ENCODE measurements at regions not wholly inside any gene's neighbourhood (a gene's known extent, or its start where the extent isn't known, plus 50 kb on each side); places are given as distances from the start of the nearest gene placed in this dataset.

- Histone ChIP-seq H3K9me3 (ENCODE audit: insufficient read depth, low read depth, low read length) (no peaks in the 10 kb centered on the region), H2AFZ (ENCODE audit: low read length) (no peak overlapping the region), H3K36me3 (ENCODE audit: insufficient read depth, low read length) (no peaks in the 10 kb centered on the region), H3K79me2 (ENCODE audit: insufficient read depth, low read length) (no peaks in the 10 kb centered on the region), H3K4me1 (ENCODE audit: insufficient read depth, low read length, poor library complexity, severe bottlenecking) (no peaks in the 10 kb centered on the region), H3K4me2 (ENCODE audit: low read depth, low read length, poor library complexity, severe bottlenecking) (no peak overlapping the region), H3K9ac (ENCODE audit: low read depth, low read length, poor library complexity, severe bottlenecking) (no peak overlapping the region), H3K4me3 (ENCODE audit: low read length, poor library complexity, severe bottlenecking) (no peak overlapping the region), H4K20me1 (ENCODE audit: insufficient read depth, low read length, poor library complexity, severe bottlenecking) (no peaks in the 10 kb centered on the region), H3F3A (ENCODE audit: low read depth) (no peaks in the 10 kb centered on the region), H3K9me2 (replicated peaks; ENCODE audit: low read depth, low read length) (no peaks in the 10 kb centered on the region), H3K27me3 (ENCODE audit: insufficient read depth, low read length, poor library complexity, severe bottlenecking) (no peaks in the 10 kb centered on the region)
- TF ChIP-seq CTCF (conservative IDR thresholded peaks at IDR 0.05; ENCODE audit: low read length) (no peak), EZH2phosphoT487 (IDR thresholded peaks at IDR 0.05; ENCODE audit: borderline replicate concordance) (no peak)
Measured at GRCh38 chr2:125224188-125224587, 1199.1 kb downstream of the CNTNAP5 start.

- Histone ChIP-seq H3K9me3 (ENCODE audit: insufficient read depth, low read depth, low read length) (no peaks in the 10 kb centered on the region), H2AFZ (ENCODE audit: low read length) (no peak overlapping the region), H3K4me2 (ENCODE audit: low read depth, low read length, poor library complexity, severe bottlenecking) (no peak overlapping the region)
Measured at GRCh38 chr2:125224830-125225229, 1199.7 kb downstream of the CNTNAP5 start.

GRCh38 chr2:125227843-125228392 is 1202.8 kb downstream of the CNTNAP5 start:
- Histone ChIP-seq H3K9me3 (ENCODE audit: insufficient read depth, low read depth, low read length) (no peaks in the 10 kb centered on the region), H3K9me2 (replicated peaks; ENCODE audit: low read depth, low read length) (no peaks in the 10 kb centered on the region), H3K36me3 (ENCODE audit: insufficient read depth, low read length) (no peaks in the 10 kb centered on the region), H3F3A (ENCODE audit: low read depth) (no peaks in the 10 kb centered on the region), H3K79me2 (ENCODE audit: insufficient read depth, low read length) (no peaks in the 10 kb centered on the region), H3K9ac (ENCODE audit: low read depth, low read length, poor library complexity, severe bottlenecking) (no peak overlapping the region), H4K20me1 (ENCODE audit: insufficient read depth, low read length, poor library complexity, severe bottlenecking) (no peaks in the 10 kb centered on the region), H2AFZ (ENCODE audit: low read length) (no peak overlapping the region), H3K4me2 (ENCODE audit: low read depth, low read length, poor library complexity, severe bottlenecking) (no peak overlapping the region), H3K4me1 (ENCODE audit: insufficient read depth, low read length, poor library complexity, severe bottlenecking) (no peaks in the 10 kb centered on the region), H3K27me3 (ENCODE audit: insufficient read depth, low read length, poor library complexity, severe bottlenecking) (no peaks in the 10 kb centered on the region), H3K4me3 (ENCODE audit: low read length, poor library complexity, severe bottlenecking) (no peak overlapping the region)
- TF ChIP-seq EZH2phosphoT487 (IDR thresholded peaks at IDR 0.05; ENCODE audit: borderline replicate concordance) (no peak), CTCF (conservative IDR thresholded peaks at IDR 0.05; ENCODE audit: low read length) (peak; percentile 35)

More at GRCh38 chr2:125224830-125225229, 1199.7 kb downstream of the CNTNAP5 start:
- no peak overlapping the region for H3K9ac ChIP-seq (ENCODE audit: low read depth, low read length, poor library complexity, severe bottlenecking)
- no peak overlapping the region for H3K4me3 ChIP-seq (ENCODE audit: low read length, poor library complexity, severe bottlenecking)
- H4K20me1 ChIP-seq (ENCODE audit: insufficient read depth, low read length, poor library complexity, severe bottlenecking) = no peaks in the 10 kb centered on the region
- H3F3A ChIP-seq (ENCODE audit: low read depth) = no peaks in the 10 kb centered on the region
- no peaks in the 10 kb centered on the region for H3K4me1 ChIP-seq (ENCODE audit: insufficient read depth, low read length, poor library complexity, severe bottlenecking)
- no peaks in the 10 kb centered on the region for H3K79me2 ChIP-seq (ENCODE audit: insufficient read depth, low read length)
- TF ChIP-seq EZH2phosphoT487 (IDR thresholded peaks at IDR 0.05; ENCODE audit: borderline replicate concordance) (no peak), CTCF (conservative IDR thresholded peaks at IDR 0.05; ENCODE audit: low read length) (no peak)
- H3K9me2 ChIP-seq (replicated peaks; ENCODE audit: low read depth, low read length) = no peaks in the 10 kb centered on the region
- no peaks in the 10 kb centered on the region for H3K27me3 ChIP-seq (ENCODE audit: insufficient read depth, low read length, poor library complexity, severe bottlenecking)
- H3K36me3 ChIP-seq (ENCODE audit: insufficient read depth, low read length) = no peaks in the 10 kb centered on the region

All from Loucy (cell line).